OCI-LY7 (cell line): ENCODE measurements at regions not wholly inside any gene's neighbourhood (a gene's known extent, or its start where the extent isn't known, plus 50 kb on each side); places are given as distances from the start of the nearest gene placed in this dataset.

ENCODE experiments used
- BruUV-seq: library from RNA; stranded (reverse); fragments of 400-500 nt; replicated peaks from 2 replicates; lab custom pipeline; 2021; lab: Mats Ljungman, UMichigan
- CTCF ChIA-PET: fragments of 300-600 bp; sonication (Branson Sonifier 250); formaldehyde crosslinking; loops from one replicate; lab custom pipeline; 2022; ENCODE audit warnings: antibody characterized with exemption; ENCODE audit not compliant: unreplicated experiment; lab: Charles Lee
- POLR2A ChIA-PET: fragments of 300-600 bp; sonication (Branson Sonifier 250); formaldehyde crosslinking; loops from one replicate; lab custom pipeline; 2022; ENCODE audit warnings: antibody characterized with exemption; lab: Charles Lee
- DNase-seq: peaks from one replicate; pipeline ENCODE4 v3.0.0-alpha.2; 2015; ENCODE audit warnings: low spot score
- H2AFZ ChIP-seq: fragments of 200-600 bp; sonication (generic), shearing (Covaris generic); 2 replicates; pipeline ENCODE4 v1.6.1; 2014; ENCODE audit warnings: mild to moderate bottlenecking, antibody characterized with exemption, low read length, moderate library complexity
- H3K27ac ChIP-seq: fragments of 200-600 bp; sonication (generic); 2 replicates; pipeline ENCODE4 v1.5.1; 2014; ENCODE audit warnings: mixed run types, low read depth, mild to moderate bottlenecking, moderate library complexity, low read length, inconsistent platforms; ENCODE audit not compliant: poor library complexity, severe bottlenecking
- H3K36me3 ChIP-seq: fragments of 200-600 bp; sonication (generic); 2 replicates; pipeline ENCODE4 v1.6.1; 2014; ENCODE audit warnings: mild to moderate bottlenecking, antibody characterized with exemption, low read length, moderate library complexity, mixed read lengths; ENCODE audit not compliant: insufficient read depth
- H3K4me1 ChIP-seq: fragments of 200-600 bp; sonication (generic); 2 replicates; pipeline ENCODE4 v1.5.1; 2014; ENCODE audit warnings: mild to moderate bottlenecking, low read length; ENCODE audit not compliant: insufficient read depth, poor library complexity, severe bottlenecking
- H3K4me2 ChIP-seq: fragments of 200-600 bp; sonication (generic); 2 replicates; pipeline ENCODE4 v1.6.1; 2014; ENCODE audit warnings: mild to moderate bottlenecking, low read length
- H3K4me3 ChIP-seq: fragments of 200-600 bp; sonication (generic); 2 replicates; pipeline ENCODE4 v1.5.1; 2014; ENCODE audit warnings: mild to moderate bottlenecking, low read depth, low read length; ENCODE audit not compliant: poor library complexity, severe bottlenecking
- H3K79me2 ChIP-seq: fragments of 200-600 bp; sonication (generic); 2 replicates; pipeline ENCODE4 v1.6.1; 2016; ENCODE audit warnings: low read depth, mild to moderate bottlenecking, low read length, moderate library complexity, mixed read lengths; ENCODE audit not compliant: insufficient read depth
- H3K9me2 ChIP-seq: fragments of 200-600 bp; sonication (generic); 2 replicates; pipeline ENCODE4 v1.6.1; 2016; ENCODE audit warnings: mild to moderate bottlenecking, low read length, mixed read lengths; ENCODE audit not compliant: insufficient read depth
- H3K9me3 ChIP-seq: fragments of 200-600 bp; sonication (generic); 2 replicates; pipeline ENCODE4 v1.6.1; 2014; ENCODE audit warnings: mild to moderate bottlenecking, mixed run types, low read length, mixed read lengths
- H4K20me1 ChIP-seq: fragments of 200-600 bp; sonication (generic); 2 replicates; pipeline ENCODE4 v1.6.1; 2014; ENCODE audit warnings: mild to moderate bottlenecking, antibody characterized with exemption, low read length, moderate library complexity, mixed read lengths; ENCODE audit not compliant: insufficient read depth
- CTCF ChIP-seq: fragments of 200-600 bp; sonication (generic); conservative IDR thresholded peaks from 2 replicates; pipeline ENCODE4 v1.5.1; 2014; ENCODE audit warnings: mild to moderate bottlenecking, antibody characterized with exemption, low read length, moderate library complexity, mixed read lengths
- EZH2phosphoT487 ChIP-seq: fragments of 200-600 bp; sonication (generic); IDR thresholded peaks from 2 replicates; pipeline ENCODE4 v1.6.1; 2018; ENCODE audit warnings: low read depth, borderline replicate concordance, mild to moderate bottlenecking, mixed run types, antibody characterized with exemption, low read length, moderate library complexity, mixed read lengths
- intact Hi-C: fragments of 100-400 bp; cut with micrococcal nuclease; formaldehyde crosslinking; loops from one replicate; pipeline ENCODE4 v1.10.0; 2022; ENCODE audit not compliant: unreplicated experiment

GRCh38 chr7:96503597-96503996 lies 181.7 kb upstream of the SLC25A13 start:
- Histone ChIP-seq H3K79me2 (no peaks in the 10 kb centered on the region), H3K9me3 (no peaks in the 10 kb centered on the region), H3K36me3 (no peaks in the 10 kb centered on the region), H3K27ac (no peak overlapping the region), H3K9me2 (no peaks in the 10 kb centered on the region), H4K20me1 (no peaks in the 10 kb centered on the region), H3K4me2 (no peak overlapping the region), H2AFZ (no peak overlapping the region), H3K4me1 (no peaks in the 10 kb centered on the region), H3K4me3 (no peak overlapping the region)
- ChIA-PET POLR2A (no interaction called here), CTCF (no interaction called here)
- TF ChIP-seq EZH2phosphoT487 (no peak), CTCF (no peak)
- intact Hi-C loops: no loop called here
- BruUV-seq: no TSS peak
- DNase-seq: no peak

- no peak overlapping the region for H3K27ac ChIP-seq
- H3K4me2 ChIP-seq: no peak overlapping the region
- intact Hi-C loops: no loop called here
- CTCF ChIA-PET: no interaction called here
- no peak overlapping the region for H3K4me3 ChIP-seq
- H3K9me3 ChIP-seq: no peaks in the 10 kb centered on the region
- H3K4me1 ChIP-seq: no peaks in the 10 kb centered on the region
- DNase-seq: no peak
- H3K79me2 ChIP-seq: no peaks in the 10 kb centered on the region
- BruUV-seq: no TSS peak
- no peaks in the 10 kb centered on the region for H3K36me3 ChIP-seq
- no peaks in the 10 kb centered on the region for H3K9me2 ChIP-seq
- no peaks in the 10 kb centered on the region for H4K20me1 ChIP-seq
- H2AFZ ChIP-seq: no peak overlapping the region
- POLR2A ChIA-PET: no interaction called here
- TF ChIP-seq CTCF (no peak), EZH2phosphoT487 (no peak)
These were observed 179.4 kb upstream of the SLC25A13 start for GRCh38 chr7:96501318-96501717.

GRCh38 chr7:96499532-96499931 lies 177.6 kb upstream of the SLC25A13 start:
- CTCF ChIA-PET: no interaction called here
- TF ChIP-seq EZH2phosphoT487: no peak
- TF ChIP-seq CTCF: no peak
- H3K4me1 ChIP-seq: no peaks in the 10 kb centered on the region
- no peak overlapping the region for H2AFZ ChIP-seq
- H3K79me2 ChIP-seq: no peaks in the 10 kb centered on the region
- intact Hi-C loops: no loop called here
- no peaks in the 10 kb centered on the region for H4K20me1 ChIP-seq
- no peaks in the 10 kb centered on the region for H3K9me3 ChIP-seq
- POLR2A ChIA-PET: no interaction called here
- DNase-seq: no peak
- no peaks in the 10 kb centered on the region for H3K36me3 ChIP-seq
- no TSS peak for BruUV-seq
- H3K9me2 ChIP-seq: no peaks in the 10 kb centered on the region
- H3K27ac ChIP-seq: no peak overlapping the region
- no peak overlapping the region for H3K4me2 ChIP-seq
- no peak overlapping the region for H3K4me3 ChIP-seq
